Cardiac muscle cell (in vitro differentiated cells and primary cell): ENCODE measurements at regions not wholly inside any gene's neighbourhood (a gene's known extent, or its start where the extent isn't known, plus 50 kb on each side); places are given as distances from the start of the nearest gene placed in this dataset.
A peak's percentile ranks its signal among the peaks of the same experiment; 100 is the strongest.

Source experiments
- DNase-seq, 2 donors: peaks; one replicate each; pipeline versions ENCODE4 v3.0.0 to v3.0.0-alpha.2; 2010 to 2017; ENCODE audit warnings: low read depth in 1 of 2, low spot score in 1 of 2
- H3K27ac ChIP-seq: fragments of 200-600 bp; sonication (generic); 2 replicates; pipeline ENCODE4 v1.5.1; 2016
- H3K27me3 ChIP-seq: fragments of 200-600 bp; sonication (generic); 2 replicates; pipeline ENCODE4 v1.6.0; 2016; ENCODE audit warnings: control low read depth
- H3K36me3 ChIP-seq: fragments of 200-600 bp; sonication (generic); 2 replicates; pipeline ENCODE4 v1.5.1; 2016; ENCODE audit warnings: control low read depth
- H3K4me1 ChIP-seq: fragments of 200-600 bp; sonication (generic); 2 replicates; pipeline ENCODE4 v1.8.1; 2017; ENCODE audit warnings: low read depth, mild to moderate bottlenecking, mixed run types
- H3K4me3 ChIP-seq: fragments of 200-600 bp; sonication (generic); 2 replicates; pipeline ENCODE4 v1.5.1; 2016; ENCODE audit warnings: mild to moderate bottlenecking
- H3K9me3 ChIP-seq: fragments of 200-600 bp; sonication (generic); 2 replicates; pipeline ENCODE4 v1.5.1; 2017; ENCODE audit warnings: low read depth, mild to moderate bottlenecking, control low read depth
- TF ChIP-seq, protein P1 (sequence below): IDR thresholded peaks from 2 replicates; pipeline ENCODE4 v1.5.1; 2012; ENCODE audit warnings: low read depth, mild to moderate bottlenecking, low read length

DNA sequence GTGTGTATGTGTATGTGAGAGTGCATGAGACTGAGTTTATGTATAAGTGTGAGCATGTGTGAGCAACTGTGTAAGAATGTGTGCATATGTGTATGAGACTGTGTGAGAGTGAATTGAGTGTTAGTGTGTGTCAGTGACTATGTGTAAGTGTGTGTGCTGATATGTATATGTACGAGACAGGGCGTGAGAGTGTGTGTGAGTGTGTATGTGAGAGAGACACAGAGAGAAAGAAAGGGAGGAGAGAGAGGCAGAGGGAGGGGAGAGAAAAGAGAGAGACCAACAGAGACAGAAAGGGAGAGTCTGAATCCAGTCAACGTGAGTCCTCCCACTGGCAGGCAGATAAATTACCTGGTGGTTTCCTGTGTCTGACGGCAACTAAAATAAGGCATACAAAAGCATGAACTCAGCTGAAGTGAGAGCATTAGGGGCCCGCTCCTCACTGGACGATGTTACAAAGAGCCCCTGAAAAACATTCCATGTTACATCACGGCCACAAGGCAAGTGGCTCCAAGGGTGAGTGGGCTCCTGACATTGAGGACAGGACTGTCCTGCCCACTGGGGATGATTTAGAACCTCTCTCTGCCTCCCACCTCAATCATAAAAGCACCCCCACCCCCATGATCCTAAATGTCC lies 66.6 kb upstream of the TIAM1 start:
- H3K27me3 ChIP-seq: no peaks in the 10 kb centered on the region
- H3K9me3 ChIP-seq: no peaks in the 10 kb centered on the region
- no peak for DNase-seq
- TF ChIP-seq, protein P1, sequence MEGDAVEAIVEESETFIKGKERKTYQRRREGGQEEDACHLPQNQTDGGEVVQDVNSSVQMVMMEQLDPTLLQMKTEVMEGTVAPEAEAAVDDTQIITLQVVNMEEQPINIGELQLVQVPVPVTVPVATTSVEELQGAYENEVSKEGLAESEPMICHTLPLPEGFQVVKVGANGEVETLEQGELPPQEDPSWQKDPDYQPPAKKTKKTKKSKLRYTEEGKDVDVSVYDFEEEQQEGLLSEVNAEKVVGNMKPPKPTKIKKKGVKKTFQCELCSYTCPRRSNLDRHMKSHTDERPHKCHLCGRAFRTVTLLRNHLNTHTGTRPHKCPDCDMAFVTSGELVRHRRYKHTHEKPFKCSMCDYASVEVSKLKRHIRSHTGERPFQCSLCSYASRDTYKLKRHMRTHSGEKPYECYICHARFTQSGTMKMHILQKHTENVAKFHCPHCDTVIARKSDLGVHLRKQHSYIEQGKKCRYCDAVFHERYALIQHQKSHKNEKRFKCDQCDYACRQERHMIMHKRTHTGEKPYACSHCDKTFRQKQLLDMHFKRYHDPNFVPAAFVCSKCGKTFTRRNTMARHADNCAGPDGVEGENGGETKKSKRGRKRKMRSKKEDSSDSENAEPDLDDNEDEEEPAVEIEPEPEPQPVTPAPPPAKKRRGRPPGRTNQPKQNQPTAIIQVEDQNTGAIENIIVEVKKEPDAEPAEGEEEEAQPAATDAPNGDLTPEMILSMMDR: no peak
- H3K4me1 ChIP-seq: no peaks in the 10 kb centered on the region
- no peaks in the 10 kb centered on the region for H3K36me3 ChIP-seq
- no peak overlapping the region for H3K4me3 ChIP-seq
- no peak overlapping the region for H3K27ac ChIP-seq

DNA sequence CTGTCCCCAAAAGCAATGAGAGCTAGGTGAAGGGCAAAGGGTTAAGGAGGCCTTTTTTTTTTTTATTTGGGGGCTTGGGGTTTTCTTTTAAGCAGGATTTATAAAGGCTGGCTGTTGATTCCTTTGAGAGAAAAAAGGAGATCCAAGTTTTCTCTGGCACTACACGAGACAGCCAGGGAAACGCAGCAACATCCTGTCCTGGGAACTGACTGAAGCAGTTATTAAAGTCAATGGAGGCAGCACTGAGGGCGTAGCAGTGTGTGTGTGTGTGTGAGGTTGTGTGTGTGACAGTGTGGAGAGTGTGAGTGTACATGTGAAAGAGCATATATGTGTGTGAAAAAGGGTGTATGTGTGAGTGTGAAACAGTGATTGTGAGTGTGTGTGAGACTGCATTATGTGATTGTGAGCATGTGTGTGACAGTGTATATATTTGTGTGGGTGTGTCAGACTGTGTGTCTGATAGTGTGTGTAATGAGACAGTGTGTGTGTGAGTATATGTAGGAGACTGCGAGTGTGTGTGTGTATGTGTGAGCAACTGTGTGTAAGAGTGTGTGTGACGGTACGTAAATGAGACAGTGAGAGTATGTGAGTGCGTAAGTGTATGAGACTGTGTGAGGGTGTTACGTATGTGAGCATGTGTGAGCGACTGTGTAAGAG lies 65.9 kb upstream of the TIAM1 start:
- H3K27ac ChIP-seq: no peak overlapping the region

DNA sequence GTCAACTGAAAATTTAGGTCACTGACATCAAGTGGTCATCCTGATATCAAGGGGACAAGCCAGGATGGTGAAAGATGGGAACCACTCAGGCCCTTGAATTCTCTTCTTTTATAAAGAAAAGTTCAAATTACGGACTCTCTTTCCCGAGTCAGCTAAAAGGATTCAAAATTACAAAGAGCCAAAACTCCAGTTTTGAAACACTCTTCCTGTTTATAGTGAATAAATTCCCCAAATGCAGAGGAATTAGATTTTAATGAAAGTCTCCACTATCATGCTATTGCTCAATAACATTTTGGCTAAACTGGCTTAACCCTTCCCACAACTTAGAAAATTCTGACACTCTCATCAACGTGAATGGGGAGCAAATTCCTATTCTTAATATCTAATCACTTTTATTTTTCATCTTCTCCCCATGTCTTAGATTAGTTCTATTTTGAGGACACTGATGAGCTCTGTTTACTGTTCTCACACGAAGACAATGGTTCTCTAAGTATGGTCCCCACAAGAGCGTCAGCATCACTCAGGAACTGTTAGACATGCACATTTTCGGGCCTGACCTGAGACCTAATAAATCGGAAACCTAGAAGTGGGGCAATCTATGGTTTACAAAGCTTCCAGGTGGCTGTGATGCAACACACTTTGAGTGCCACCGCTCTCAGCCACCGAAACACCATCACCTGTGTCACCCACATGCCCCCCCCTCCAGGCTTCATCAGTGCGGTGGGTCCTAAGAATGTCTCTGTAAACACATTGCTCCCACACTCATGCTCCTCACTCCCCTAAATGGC lies 64.4 kb upstream of the TIAM1 start:
- H3K27me3 ChIP-seq: no peaks in the 10 kb centered on the region
- H3K36me3 ChIP-seq: no peaks in the 10 kb centered on the region
- peaks cover 7% of the 10 kb centered on the region for H3K4me1 ChIP-seq
- H3K4me3 ChIP-seq: no peak overlapping the region
- no peak overlapping the region for H3K27ac ChIP-seq
- TF ChIP-seq, protein P1: no peak
- DNase-seq: peak in 1 of 2 donors; percentile 24
- H3K9me3 ChIP-seq: no peaks in the 10 kb centered on the region

More for the DNA sequence above, 65.9 kb upstream of the TIAM1 start:
- TF ChIP-seq, protein P1: no peak
- no peaks in the 10 kb centered on the region for H3K4me1 ChIP-seq
- no peak overlapping the region for H3K4me3 ChIP-seq
- H3K27me3 ChIP-seq: no peaks in the 10 kb centered on the region
- no peaks in the 10 kb centered on the region for H3K36me3 ChIP-seq
- H3K9me3 ChIP-seq: no peaks in the 10 kb centered on the region
- DNase-seq: peak in 1 of 2 donors; percentile 15

DNA sequence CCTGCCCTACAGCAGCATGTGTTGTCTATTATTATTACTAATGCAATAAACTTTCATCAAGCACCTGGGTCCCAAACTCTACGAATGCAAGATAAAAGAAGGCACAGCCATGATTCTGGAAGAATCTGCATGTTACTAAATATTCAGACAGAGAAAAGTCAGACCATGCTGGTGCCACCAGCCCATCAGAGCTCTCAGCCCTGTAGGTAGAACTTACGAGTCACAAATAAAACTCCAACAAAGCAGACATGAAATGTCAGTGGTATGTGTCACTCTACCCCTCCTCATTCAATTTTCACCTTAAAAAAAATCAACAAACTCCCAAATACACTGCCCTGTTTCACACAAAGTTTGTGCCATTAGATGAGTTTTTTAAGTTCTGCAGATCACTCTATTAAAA lies 62.4 kb upstream of the TIAM1 start:
- TF ChIP-seq, protein P1: no peak
- H3K36me3 ChIP-seq: no peaks in the 10 kb centered on the region
- no peaks in the 10 kb centered on the region for H3K9me3 ChIP-seq
- H3K4me1 ChIP-seq: peaks cover 9% of the 10 kb centered on the region
- no peak overlapping the region for H3K4me3 ChIP-seq
- no peak overlapping the region for H3K27ac ChIP-seq
- H3K27me3 ChIP-seq: no peaks in the 10 kb centered on the region
- no peak for DNase-seq

DNA sequence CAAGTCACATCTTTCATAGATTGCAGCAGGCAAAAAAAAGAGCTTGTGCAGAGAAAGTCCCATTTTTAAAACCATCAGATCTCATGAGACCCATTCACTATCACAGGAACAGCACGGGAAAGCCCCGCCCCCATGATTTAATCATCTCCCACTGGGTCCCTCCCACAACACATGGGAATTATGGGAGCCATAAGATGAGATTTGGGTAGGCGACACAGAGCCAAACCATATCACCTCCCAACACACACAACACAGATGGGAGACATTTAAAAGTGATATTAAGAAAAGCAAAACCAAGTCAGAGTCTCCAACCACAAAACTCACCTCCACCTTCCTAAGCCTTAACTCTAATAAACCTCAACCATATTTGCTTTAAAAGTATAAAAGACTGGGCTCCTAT lies 61.5 kb upstream of the TIAM1 start:
- TF ChIP-seq, protein P1: no peak
- H3K36me3 ChIP-seq: no peaks in the 10 kb centered on the region

More for the DNA sequence above, 61.5 kb upstream of the TIAM1 start:
- Histone ChIP-seq H3K4me3 (no peak overlapping the region), H3K9me3 (no peaks in the 10 kb centered on the region), H3K27ac (no peak overlapping the region), H3K4me1 (peaks cover 9% of the 10 kb centered on the region), H3K27me3 (no peaks in the 10 kb centered on the region)
- DNase-seq: no peak
